ENCODE measurements at regions not wholly inside any gene's neighbourhood (a gene's known extent, or its start where the extent isn't known, plus 50 kb on each side); places are given as distances from the start of the nearest gene placed in this dataset.

GRCh38 chr20:22438926-22439325 lies 145.4 kb downstream of the FOXA2 start:
- TF ChIP-seq POLR2A (IDR thresholded peaks at IDR 0.05) (no peak), CTCF (IDR thresholded peaks at IDR 0.05) (no peak)
- Histone ChIP-seq H3K27me3 (no peaks in the 10 kb centered on the region), H3K4me3 (no peak overlapping the region), H3K27ac (no peak overlapping the region), H3K4me1 (replicated peaks in 1 of 2) (no peaks in the 10 kb centered on the region), H3K9me3 (replicated peaks in 1 of 3) (peaks cover 0 to 4% (median 0%) of the 10 kb centered on the region in 3 donors), H3K36me3 (replicated peaks in 1 of 2) (no peaks in the 10 kb centered on the region)
- intact Hi-C loops (cut with DNase I) = no loop called here
- 71 to 84% (median 78%) methylated on average over 3 to 4 of the region's 4 CpGs for WGBS, 4 donors
- no peak for DNase-seq

GRCh38 chr20:22438346-22438745 lies 146.0 kb downstream of the FOXA2 start:
- intact Hi-C loops (cut with DNase I) = no loop called here
- DNase-seq = no peak
- Histone ChIP-seq H3K9me3 (replicated peaks in 1 of 3) (peaks cover 0 to 4% (median 0%) of the 10 kb centered on the region in 3 donors), H3K27me3 (no peaks in the 10 kb centered on the region), H3K36me3 (replicated peaks in 1 of 2) (no peaks in the 10 kb centered on the region), H3K4me1 (replicated peaks in 1 of 2) (no peaks in the 10 kb centered on the region), H3K27ac (no peak overlapping the region), H3K4me3 (no peak overlapping the region)
- 63 to 67% (median 66%) methylated on average over 6 of the region's 6 CpGs for WGBS, 4 donors
- no peak for TF ChIP-seq POLR2A (IDR thresholded peaks at IDR 0.05)
- TF ChIP-seq CTCF (IDR thresholded peaks at IDR 0.05) = no peak

- DNase-seq = no peak
- intact Hi-C loops (cut with DNase I) = no loop called here
- 68 to 91% (median 85%) methylated on average over 1 of the region's 1 CpG for WGBS, 4 donors
- no peaks in the 10 kb centered on the region for H3K36me3 ChIP-seq (replicated peaks in 1 of 2)
- no peaks in the 10 kb centered on the region for H3K27me3 ChIP-seq
- H3K27ac ChIP-seq = no peak overlapping the region
- peaks cover 0 to 4% (median 0%) of the 10 kb centered on the region in 3 donors for H3K9me3 ChIP-seq (replicated peaks in 1 of 3)
- H3K4me3 ChIP-seq = no peak overlapping the region
- no peaks in the 10 kb centered on the region for H3K4me1 ChIP-seq (replicated peaks in 1 of 2)
- no peak for TF ChIP-seq POLR2A (IDR thresholded peaks at IDR 0.05)
These were observed 147.0 kb downstream of the FOXA2 start for GRCh38 chr20:22437354-22437753.

GRCh38 chr20:22431419-22431818 lies 153.0 kb downstream of the FOXA2 start:
- TF ChIP-seq CTCF (IDR thresholded peaks at IDR 0.05) (no peak), POLR2A (IDR thresholded peaks at IDR 0.05) (no peak)
- H3K9me3 ChIP-seq (replicated peaks in 1 of 3) = peaks cover 0 to 1% (median 0%) of the 10 kb centered on the region in 3 donors
- H3K27ac ChIP-seq = no peak overlapping the region
- WGBS, 4 donors = 56 to 87% (median 66%) methylated on average over 2 of the region's 2 CpGs
- no peak for DNase-seq
- no peak overlapping the region for H3K4me3 ChIP-seq
- H3K36me3 ChIP-seq (replicated peaks in 1 of 2) = no peaks in the 10 kb centered on the region
- H3K27me3 ChIP-seq = no peaks in the 10 kb centered on the region
- intact Hi-C loops (cut with DNase I) = no loop called here
- H3K4me1 ChIP-seq (replicated peaks in 1 of 2) = no peaks in the 10 kb centered on the region

- intact Hi-C loops (cut with DNase I) = no loop called here
- Histone ChIP-seq H3K4me3 (no peak overlapping the region), H3K27ac (no peak overlapping the region), H3K9me3 (replicated peaks in 1 of 3) (no peaks in the 10 kb centered on the region), H3K27me3 (no peaks in the 10 kb centered on the region), H3K4me1 (replicated peaks in 1 of 2) (no peaks in the 10 kb centered on the region), H3K36me3 (replicated peaks in 1 of 2) (no peaks in the 10 kb centered on the region)
- DNase-seq = no peak
- WGBS, 4 donors = 37 to 51% (median 41%) methylated on average over 10 to 11 of the region's 11 CpGs
- TF ChIP-seq POLR2A (IDR thresholded peaks at IDR 0.05) = no peak
- no peak for TF ChIP-seq CTCF (IDR thresholded peaks at IDR 0.05)
These were observed 153.6 kb downstream of the FOXA2 start for GRCh38 chr20:22430746-22431168.
